Adrenal gland (tissue), 5 donors: ENCODE measurements at regions not wholly inside any gene's neighbourhood (a gene's known extent, or its start where the extent isn't known, plus 50 kb on each side); places are given as distances from the start of the nearest gene placed in this dataset.

Source experiments
- CTCF ChIP-seq, 6 experiments: fragments of 450-650 bp in 4 of 6; fragments of 200-600 bp in 2 of 6; sonication (generic) in 1 of 6; IDR thresholded peaks; 1 replicate in 5 of 6; 2 replicates in 1 of 6; pipeline versions ENCODE4 v1.5.1 to v1.8.0; 2016 to 2021; ENCODE audit warnings: antibody characterized with exemption in 6 of 6, mild to moderate bottlenecking in 2 of 6, moderate library complexity in 1 of 6
- POLR2A ChIP-seq, 2 donors: fragments of 450-650 bp; IDR thresholded peaks; one replicate each; pipeline ENCODE4 v1.6.1; 2017; ENCODE audit warnings: antibody characterized with exemption in 2 of 2, mild to moderate bottlenecking in 2 of 2, moderate library complexity in 1 of 2
- donor health status: DM: no; HTN: no; CAD: no.

- TF ChIP-seq CTCF (IDR thresholded peaks at IDR 0.05) (no peak), POLR2A (IDR thresholded peaks at IDR 0.05) (no peak)
These were observed 91.9 kb upstream of the CELF4 start for GRCh38 chr18:37657493-37657892.
